Omental fat pad (tissue), 3 donors: ENCODE measurements at regions not wholly inside any gene's neighbourhood (a gene's known extent, or its start where the extent isn't known, plus 50 kb on each side); places are given as distances from the start of the nearest gene placed in this dataset.
"Not testable (repeated sequence)": the region's sequence is repeated elsewhere in the genome, so short reads cannot be mapped to it uniquely, and the experiment has no call there.

Experiments
- ATAC-seq: fragments of 150-250 bp; one replicate; pipeline ENCODE4 v1.9.1; 2016; ENCODE audit warnings: mild to moderate bottlenecking, moderate library complexity; ENCODE audit not compliant: low FRiP score
- DNase-seq: peaks from one replicate; pipeline ENCODE4 v3.0.0-alpha.2; 2019; ENCODE audit warnings: low spot score
- TF ChIP-seq, protein P1 (sequence below), 3 donors: fragments of 450-650 bp; IDR thresholded peaks; one replicate each; pipeline ENCODE4 v1.5.1; 2016 to 2017; ENCODE audit warnings: antibody characterized with exemption in 3 of 3, mild to moderate bottlenecking in 3 of 3, moderate library complexity in 2 of 3

DNA sequence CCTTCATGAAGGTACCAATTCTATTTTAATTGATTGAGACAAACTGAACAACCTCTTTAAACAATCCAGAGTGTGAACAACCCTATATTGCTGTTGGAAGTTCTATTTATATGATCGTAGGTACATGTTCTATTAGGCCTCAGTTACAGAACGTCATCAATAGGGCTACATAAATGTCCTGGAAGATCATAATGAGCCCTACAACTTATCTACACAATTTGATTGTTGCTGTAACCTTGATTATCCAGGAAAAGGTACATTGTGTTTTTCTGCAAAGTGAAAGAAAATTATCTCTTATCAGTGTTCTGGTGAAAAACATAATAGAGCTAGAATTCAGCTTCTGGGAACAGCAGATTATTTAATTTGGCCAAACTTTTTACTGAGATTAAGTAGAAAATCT, 612.9 kb downstream of the GALC start:
- no peak for DNase-seq
- TF ChIP-seq, protein P1, sequence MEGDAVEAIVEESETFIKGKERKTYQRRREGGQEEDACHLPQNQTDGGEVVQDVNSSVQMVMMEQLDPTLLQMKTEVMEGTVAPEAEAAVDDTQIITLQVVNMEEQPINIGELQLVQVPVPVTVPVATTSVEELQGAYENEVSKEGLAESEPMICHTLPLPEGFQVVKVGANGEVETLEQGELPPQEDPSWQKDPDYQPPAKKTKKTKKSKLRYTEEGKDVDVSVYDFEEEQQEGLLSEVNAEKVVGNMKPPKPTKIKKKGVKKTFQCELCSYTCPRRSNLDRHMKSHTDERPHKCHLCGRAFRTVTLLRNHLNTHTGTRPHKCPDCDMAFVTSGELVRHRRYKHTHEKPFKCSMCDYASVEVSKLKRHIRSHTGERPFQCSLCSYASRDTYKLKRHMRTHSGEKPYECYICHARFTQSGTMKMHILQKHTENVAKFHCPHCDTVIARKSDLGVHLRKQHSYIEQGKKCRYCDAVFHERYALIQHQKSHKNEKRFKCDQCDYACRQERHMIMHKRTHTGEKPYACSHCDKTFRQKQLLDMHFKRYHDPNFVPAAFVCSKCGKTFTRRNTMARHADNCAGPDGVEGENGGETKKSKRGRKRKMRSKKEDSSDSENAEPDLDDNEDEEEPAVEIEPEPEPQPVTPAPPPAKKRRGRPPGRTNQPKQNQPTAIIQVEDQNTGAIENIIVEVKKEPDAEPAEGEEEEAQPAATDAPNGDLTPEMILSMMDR (IDR thresholded peaks at IDR 0.05), result no peak
- ATAC-seq, result no peak

DNA sequence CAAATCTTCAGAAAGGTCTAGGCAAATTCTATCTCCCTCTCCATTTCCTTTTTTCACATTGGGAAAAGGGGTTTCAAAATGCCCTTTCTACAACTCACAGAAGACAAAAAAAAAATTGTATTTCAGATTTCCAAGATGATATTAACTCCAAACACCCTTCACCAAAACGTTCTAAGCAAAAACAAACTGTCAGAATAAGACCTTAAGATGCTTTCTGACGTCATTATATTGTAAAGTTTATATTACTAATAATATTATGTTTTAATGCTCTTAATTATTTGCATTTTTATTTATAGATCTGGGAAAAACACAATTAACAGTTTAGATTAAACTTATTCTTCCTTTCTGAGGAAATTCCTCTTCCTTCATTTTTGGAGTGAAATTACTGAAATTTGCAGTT, 624.2 kb downstream of the GALC start:
- ATAC-seq (no peak), DNase-seq (no peak)
- TF ChIP-seq, protein P1 (IDR thresholded peaks at IDR 0.05), result no peak

DNA sequence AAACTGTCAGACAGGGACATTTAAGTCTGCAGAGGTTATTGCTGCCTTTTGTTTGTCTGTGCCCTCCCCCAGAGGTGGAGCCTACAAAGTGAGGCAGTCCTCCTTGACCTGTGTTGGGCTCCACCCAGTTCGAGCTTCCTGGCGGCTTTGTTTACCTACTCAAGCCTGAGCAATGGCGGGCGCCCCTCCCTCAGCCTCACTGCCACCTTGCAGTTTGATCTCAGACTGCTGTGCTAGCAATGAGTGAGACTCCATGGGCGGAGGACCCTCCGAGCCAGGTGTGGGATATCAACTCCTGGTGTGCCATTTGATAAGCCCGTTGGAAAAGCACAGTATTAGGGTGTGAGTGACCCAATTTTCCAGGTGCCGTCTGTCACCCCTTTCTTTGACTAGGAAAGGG, 632.7 kb downstream of the GALC start:
- not testable (repeated sequence) for ATAC-seq, DNase-seq

DNA sequence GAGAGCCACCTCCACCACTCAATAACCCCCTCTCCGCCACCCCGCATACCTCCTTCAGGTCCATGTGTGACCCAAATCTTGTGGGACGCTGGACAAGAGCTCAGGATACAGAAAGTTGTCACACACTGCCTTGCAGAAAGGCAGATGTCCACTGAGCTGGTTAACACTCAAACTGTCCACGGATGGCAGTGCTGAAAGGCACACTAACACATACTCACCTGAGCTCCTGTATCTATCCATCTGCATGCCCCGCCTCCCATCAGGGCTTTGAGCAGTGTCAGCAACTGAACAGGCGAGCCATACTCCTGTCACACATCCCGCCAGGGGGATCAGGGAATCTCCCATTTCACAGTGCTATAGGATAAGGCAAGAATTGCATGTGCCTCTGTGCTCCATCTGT, 642.0 kb downstream of the GALC start:
- ATAC-seq (no peak), DNase-seq (no peak)
- TF ChIP-seq, protein P1 (IDR thresholded peaks at IDR 0.05), result no peak

DNA sequence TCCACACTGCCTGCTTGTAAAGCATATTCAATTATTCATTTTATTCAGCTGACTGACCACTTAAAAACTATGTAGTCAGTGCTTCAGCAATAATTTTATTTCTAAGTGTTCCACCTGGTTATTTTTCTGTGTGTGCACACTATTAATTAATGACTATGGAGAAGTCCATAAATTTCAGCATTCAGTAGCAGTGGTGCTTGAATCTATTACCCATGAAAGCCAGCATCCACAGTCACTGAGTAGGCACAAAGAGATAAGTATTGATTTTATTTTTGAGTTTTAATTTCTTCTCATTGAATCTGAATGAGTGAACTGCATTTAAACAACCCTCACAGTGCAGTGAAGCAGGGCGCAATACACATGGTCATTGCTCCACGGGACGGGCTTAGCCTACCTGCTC, 643.1 kb downstream of the GALC start:
- DNase-seq (no peak), ATAC-seq (no peak)
- TF ChIP-seq, protein P1 (IDR thresholded peaks at IDR 0.05), result no peak

DNA sequence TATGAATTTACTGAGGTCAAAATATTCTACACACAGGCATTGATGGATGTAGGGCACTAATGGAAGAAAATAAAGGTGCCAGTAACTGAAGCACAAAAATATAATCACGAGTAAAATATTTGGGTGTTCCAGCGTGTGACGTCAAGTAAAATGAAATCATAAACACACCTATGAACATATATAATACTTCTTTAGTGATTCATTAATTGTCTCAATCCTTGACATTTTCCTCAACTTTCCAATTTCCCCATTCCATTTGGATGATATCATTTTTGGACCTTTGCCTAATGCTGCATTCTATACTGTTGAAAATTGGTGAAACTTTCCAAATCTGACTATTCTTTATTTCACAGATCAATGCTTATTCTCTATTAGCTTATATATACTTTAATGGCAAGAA, 649.3 kb downstream of the GALC start:
- TF ChIP-seq, protein P1 (IDR thresholded peaks at IDR 0.05), result no peak
- DNase-seq (no peak), ATAC-seq (no peak)

DNA sequence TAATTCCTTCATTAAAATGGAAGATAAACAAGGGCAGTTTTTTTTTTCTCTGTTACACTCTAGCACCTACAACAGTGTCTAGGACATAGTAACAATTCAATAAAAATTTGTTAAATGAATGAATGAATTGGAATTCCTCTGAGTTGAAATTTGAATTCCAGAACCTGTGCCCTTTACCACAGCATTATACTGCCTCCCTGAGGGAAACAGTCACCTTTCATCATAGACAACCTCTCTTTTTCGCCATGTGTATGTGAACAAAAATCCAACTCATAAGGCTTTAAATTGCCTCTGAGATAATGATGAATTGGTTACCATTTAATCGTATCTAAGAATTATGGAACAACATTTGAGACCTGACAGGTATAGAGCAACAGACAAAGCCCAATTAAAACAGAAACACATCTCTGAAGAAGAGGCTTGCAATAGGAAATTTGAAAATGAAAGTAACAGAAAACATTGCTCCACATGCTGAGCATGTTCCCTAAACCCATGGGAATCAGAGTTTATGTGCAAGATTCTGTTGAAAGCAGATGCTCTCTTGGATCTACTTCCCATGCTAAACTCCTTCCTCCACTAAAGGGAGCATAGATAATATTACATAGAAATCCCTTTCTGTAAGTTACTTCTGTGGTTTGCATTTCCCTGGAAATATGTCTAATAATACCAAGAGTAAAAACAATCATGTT, 657.8 kb downstream of the GALC start:
- TF ChIP-seq, protein P1 (IDR thresholded peaks at IDR 0.05), result no peak
- ATAC-seq (no peak), DNase-seq (no peak)
